Pancreas (tissue), 10 donors: ENCODE measurements at regions not wholly inside any gene's neighbourhood (a gene's known extent, or its start where the extent isn't known, plus 50 kb on each side); places are given as distances from the start of the nearest gene placed in this dataset.

Source experiments
- ATAC-seq, 4 donors: fragments of 200-7000 bp; cut with Tn5 transposase; one replicate each; pipeline versions ENCODE4 v1.8.0 to v1.9.1; 2020; ENCODE audit warnings: mild to moderate bottlenecking in 4 of 4, moderate library complexity in 4 of 4
- DNase-seq, 6 donors: peaks; one replicate each; pipeline ENCODE4 v3.0.0-alpha.2; 2020
- FAIRE-seq: peaks from 2 replicates; lab custom pipeline; 2012; peaks lifted over from hg19 to GRCh38; lab: Jason Lieb, UNC
- H3K27ac ChIP-seq, 4 donors: fragments of 200-600 bp; sonication (generic); 1 replicate in 3 of 4; 2 replicates in 1 of 4; pipeline versions ENCODE4 v1.5.0 to v1.8.0; 2020
- H3K27me3 ChIP-seq, 4 donors: fragments of 200-600 bp; one replicate each; pipeline ENCODE4 v1.8.0; 2021
- H3K36me3 ChIP-seq, 3 donors: fragments of 200-600 bp; sonication (generic) in 1 of 3; one replicate each; pipeline versions ENCODE4 v1.5.0 to v1.8.0; 2020 to 2021
- H3K4me1 ChIP-seq, 3 donors: fragments of 200-600 bp; one replicate each; pipeline ENCODE4 v1.8.0; 2021
- H3K4me3 ChIP-seq, 4 donors: fragments of 200-600 bp; sonication (generic) in 2 of 4; one replicate each; pipeline versions ENCODE4 v1.5.0 to v1.8.0; 2020 to 2021
- H3K9me3 ChIP-seq, 4 donors: fragments of 200-600 bp; one replicate each; pipeline ENCODE4 v1.8.0; 2021
- WGBS, 2 donors: extraction: QIAGEN DNeasy Blood & Tissue Kit; methylation state at CpG; one replicate each; pipeline ENCODE4 v1.1.7; 2013; 5-methylcytosine and 5-hydroxymethylcytosine counted together
- intact Hi-C, 3 donors: fragments of 100-400 bp; cut with DNase I; formaldehyde crosslinking; loops; one replicate each; pipeline versions ENCODE4 v1.11.1 to v1.14.2; 2022
- TF ChIP-seq, protein P1 (sequence below), 4 donors: fragments of 200-600 bp; sonication (generic) in 3 of 4; IDR thresholded peaks; one replicate each; pipeline versions ENCODE4 v1.5.0 to v1.8.0; 2021; ENCODE audit warnings: antibody characterized with exemption in 4 of 4
- donor health status: healthy with polysubstance abuse.
- donor health status: DM: no; HTN: no; CAD: no; lungs with moderate emphysema.
- donor health status: DM: no; HTN: no; CAD: no.
- donor health status: control.
- donor health status: control.
- donor health status: Bipolar disorder and iron deficiency.
- donor health status: DM: yes; HTN: yes; CAD: no.
- donor health status: DM: no; HTN: no; CAD: no.
- donor health status: DM: no; HTN: no; CAD: no.
- donor health status: DM: yes; HTN: yes; CAD: no.

DNA sequence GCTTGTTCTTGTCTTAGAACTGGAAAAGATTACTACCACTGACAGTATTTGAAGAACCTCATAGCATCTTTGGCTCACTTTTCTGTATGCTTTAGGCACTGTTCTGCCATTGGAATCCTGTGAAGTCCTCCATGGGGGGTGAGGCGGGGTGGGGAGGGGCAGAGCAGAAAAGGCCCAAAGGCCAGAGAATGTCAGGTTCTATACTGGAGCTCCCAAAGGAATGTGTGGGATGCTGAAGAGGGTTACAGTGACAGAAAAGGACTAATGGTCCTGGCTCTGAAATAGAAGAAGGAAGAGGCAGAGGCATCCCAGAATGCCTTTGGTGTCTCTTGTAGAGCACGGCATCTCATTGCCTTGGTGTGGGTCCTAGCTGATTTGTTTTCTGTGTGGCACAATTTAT is 141.9 kb downstream of the HAUS1 start:
- H3K36me3 ChIP-seq: no peaks in the 10 kb centered on the region
- FAIRE-seq (no peak), DNase-seq (no peak), ATAC-seq (no peak)
- no peak overlapping the region for H3K27ac ChIP-seq
- H3K4me1 ChIP-seq: peaks cover 0 to 8% (median 0%) of the 10 kb centered on the region in 3 donors
- H3K4me3 ChIP-seq: no peak overlapping the region
- no peaks in the 10 kb centered on the region for H3K9me3 ChIP-seq
- WGBS, 2 donors: 84 to 89% methylated on average over 2 of the region's 2 CpGs
- TF ChIP-seq, protein P1, sequence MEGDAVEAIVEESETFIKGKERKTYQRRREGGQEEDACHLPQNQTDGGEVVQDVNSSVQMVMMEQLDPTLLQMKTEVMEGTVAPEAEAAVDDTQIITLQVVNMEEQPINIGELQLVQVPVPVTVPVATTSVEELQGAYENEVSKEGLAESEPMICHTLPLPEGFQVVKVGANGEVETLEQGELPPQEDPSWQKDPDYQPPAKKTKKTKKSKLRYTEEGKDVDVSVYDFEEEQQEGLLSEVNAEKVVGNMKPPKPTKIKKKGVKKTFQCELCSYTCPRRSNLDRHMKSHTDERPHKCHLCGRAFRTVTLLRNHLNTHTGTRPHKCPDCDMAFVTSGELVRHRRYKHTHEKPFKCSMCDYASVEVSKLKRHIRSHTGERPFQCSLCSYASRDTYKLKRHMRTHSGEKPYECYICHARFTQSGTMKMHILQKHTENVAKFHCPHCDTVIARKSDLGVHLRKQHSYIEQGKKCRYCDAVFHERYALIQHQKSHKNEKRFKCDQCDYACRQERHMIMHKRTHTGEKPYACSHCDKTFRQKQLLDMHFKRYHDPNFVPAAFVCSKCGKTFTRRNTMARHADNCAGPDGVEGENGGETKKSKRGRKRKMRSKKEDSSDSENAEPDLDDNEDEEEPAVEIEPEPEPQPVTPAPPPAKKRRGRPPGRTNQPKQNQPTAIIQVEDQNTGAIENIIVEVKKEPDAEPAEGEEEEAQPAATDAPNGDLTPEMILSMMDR (IDR thresholded peaks at IDR 0.05): no peak
- intact Hi-C loops: no loop called here
- H3K27me3 ChIP-seq: no peaks in the 10 kb centered on the region

DNA sequence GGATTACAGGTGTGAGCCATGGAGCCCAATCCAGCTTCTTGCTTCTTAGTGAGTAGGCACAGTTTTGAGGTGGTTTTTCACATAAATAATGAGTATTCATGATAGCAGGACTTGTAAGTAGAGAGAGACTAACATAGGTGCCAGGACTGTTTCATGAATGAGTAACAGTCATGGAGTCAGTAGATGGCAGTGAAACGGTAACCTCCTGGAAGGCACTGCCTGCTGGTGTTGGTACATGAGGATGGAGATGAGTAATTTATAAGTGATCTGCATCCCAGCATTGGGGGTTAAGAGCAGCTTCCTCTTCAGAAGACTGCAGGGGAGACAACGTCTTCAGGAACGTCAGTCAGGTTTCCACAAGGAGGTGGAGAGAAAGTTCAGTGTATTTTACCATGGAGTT is 143.8 kb downstream of the HAUS1 start:
- intact Hi-C loops: no loop called here
- Histone ChIP-seq H3K4me3 (no peak overlapping the region), H3K9me3 (no peaks in the 10 kb centered on the region), H3K27me3 (no peaks in the 10 kb centered on the region), H3K27ac (no peak overlapping the region), H3K36me3 (no peaks in the 10 kb centered on the region), H3K4me1 (peaks cover 0 to 8% (median 0%) of the 10 kb centered on the region in 3 donors)
- DNase-seq (no peak), ATAC-seq (no peak), FAIRE-seq (no peak)
- TF ChIP-seq, protein P1 (IDR thresholded peaks at IDR 0.05): no peak
- 95 to 100% methylated on average over 3 of the region's 3 CpGs for WGBS, 2 donors

DNA sequence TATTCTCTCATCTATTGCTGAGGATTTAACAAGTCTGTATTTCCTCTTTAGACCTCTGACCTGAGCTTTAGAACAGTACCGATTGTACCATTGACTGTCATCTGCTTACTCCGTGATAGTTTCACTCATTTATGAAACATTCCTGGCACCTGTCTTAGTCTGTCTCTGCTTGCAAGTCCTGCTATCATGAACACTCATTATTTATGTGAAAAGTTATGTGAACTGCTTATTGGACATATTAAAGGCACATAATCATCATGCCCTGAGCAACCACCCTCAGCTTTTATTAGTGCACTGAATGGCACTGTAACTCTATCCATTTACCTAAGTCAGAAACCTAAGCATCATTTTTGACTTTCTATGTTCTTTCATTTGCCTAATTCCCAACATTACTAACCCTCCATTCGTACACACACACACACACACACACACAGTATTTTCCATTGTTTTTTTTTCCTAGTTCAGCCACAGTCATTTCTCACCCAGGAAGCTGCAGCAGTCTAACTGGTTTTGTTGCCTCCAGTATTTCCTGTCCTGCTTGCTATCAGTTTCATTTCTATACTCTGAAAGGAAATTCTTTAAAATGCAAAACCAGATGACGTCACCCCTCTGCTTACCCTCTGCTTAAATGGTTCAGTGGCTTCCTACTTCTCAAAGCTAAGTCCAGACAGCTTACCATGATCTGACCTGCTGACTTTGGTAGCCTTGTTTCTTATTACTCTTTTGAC is 146.1 kb downstream of the HAUS1 start:
- FAIRE-seq (no peak), ATAC-seq (peak; percentile 68 to 91 (median 86)), DNase-seq (peak in 3 of 6 donors; percentile 18 to 45 (median 18))
- H3K4me3 ChIP-seq: no peak overlapping the region
- H3K27me3 ChIP-seq: no peaks in the 10 kb centered on the region
- intact Hi-C loops: no loop called here
- no peaks in the 10 kb centered on the region for H3K9me3 ChIP-seq
- TF ChIP-seq, protein P1 (IDR thresholded peaks at IDR 0.05): no peak
- H3K36me3 ChIP-seq: no peaks in the 10 kb centered on the region
- 27 to 51% methylated on average over 4 of the region's 4 CpGs for WGBS, 2 donors
- H3K4me1 ChIP-seq: peaks cover 0 to 8% (median 0%) of the 10 kb centered on the region in 3 donors
- H3K27ac ChIP-seq: peak overlapping the region in 3 of 4 donors; percentile 8 to 67 (median 53)

DNA sequence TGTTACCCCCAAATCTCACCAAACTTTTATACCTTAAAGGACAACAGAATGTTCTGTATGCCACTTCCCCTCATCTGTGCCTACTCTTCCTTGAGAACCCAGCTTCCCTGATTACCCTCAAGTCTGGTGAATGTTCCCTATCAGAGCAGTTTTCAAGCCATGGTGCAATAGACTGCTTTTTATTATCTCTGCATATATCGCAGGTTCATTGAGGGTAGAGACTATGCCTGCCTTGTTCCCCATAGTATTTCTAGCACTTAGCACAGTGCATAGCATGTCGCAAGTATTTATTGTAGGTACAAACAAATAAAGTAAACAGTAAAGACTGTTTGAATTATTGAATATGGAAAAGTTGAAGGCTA is 146.6 kb downstream of the HAUS1 start:
- Histone ChIP-seq H3K36me3 (no peaks in the 10 kb centered on the region), H3K4me1 (peaks cover 0 to 8% (median 0%) of the 10 kb centered on the region in 3 donors), H3K27me3 (no peaks in the 10 kb centered on the region), H3K4me3 (no peak overlapping the region), H3K27ac (peak overlapping the region in 3 of 4 donors; percentile 8 to 64 (median 53)), H3K9me3 (no peaks in the 10 kb centered on the region)
- TF ChIP-seq, protein P1 (IDR thresholded peaks at IDR 0.05): no peak
- FAIRE-seq (no peak), ATAC-seq (peak in 3 of 4 donors; percentile 17 to 50 (median 34)), DNase-seq (no peak)
- intact Hi-C loops: no loop called here
- 54 to 59% methylated on average over 2 of the region's 2 CpGs for WGBS, 2 donors

DNA sequence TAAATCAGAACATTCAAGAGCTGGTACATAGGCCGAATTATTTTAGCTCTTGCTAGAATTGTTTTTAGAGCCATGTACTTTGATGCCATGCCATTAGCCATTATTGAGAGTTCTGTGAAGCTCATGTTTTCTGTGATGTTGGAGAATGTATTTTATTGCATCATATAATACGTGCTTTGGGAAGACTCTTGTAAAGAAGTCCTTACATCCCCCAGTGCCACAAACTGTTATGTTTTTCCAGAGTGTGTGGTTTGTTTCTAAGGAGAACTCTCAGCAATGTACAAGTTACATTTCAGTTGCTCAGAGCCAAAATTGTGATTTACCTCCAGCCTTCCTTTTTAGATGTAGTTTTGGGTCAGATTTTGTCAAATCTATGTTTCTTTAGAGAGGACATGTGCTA is 148.6 kb downstream of the HAUS1 start:
- FAIRE-seq (no peak), DNase-seq (no peak), ATAC-seq (no peak)
- Histone ChIP-seq H3K4me1 (peaks cover 0 to 8% (median 0%) of the 10 kb centered on the region in 3 donors), H3K4me3 (no peak overlapping the region), H3K9me3 (no peaks in the 10 kb centered on the region), H3K27ac (no peak overlapping the region), H3K36me3 (no peaks in the 10 kb centered on the region), H3K27me3 (no peaks in the 10 kb centered on the region)
- 94 to 99% methylated on average over 2 of the region's 2 CpGs for WGBS, 2 donors
- TF ChIP-seq, protein P1 (IDR thresholded peaks at IDR 0.05): no peak
- intact Hi-C loops: no loop called here
